ENCODE measurements at regions not wholly inside any gene's neighbourhood (a gene's known extent, or its start where the extent isn't known, plus 50 kb on each side); places are given as distances from the start of the nearest gene placed in this dataset.
"Not testable (repeated sequence)": the region's sequence is repeated elsewhere in the genome, so short reads cannot be mapped to it uniquely, and the experiment has no call there.

DNA sequence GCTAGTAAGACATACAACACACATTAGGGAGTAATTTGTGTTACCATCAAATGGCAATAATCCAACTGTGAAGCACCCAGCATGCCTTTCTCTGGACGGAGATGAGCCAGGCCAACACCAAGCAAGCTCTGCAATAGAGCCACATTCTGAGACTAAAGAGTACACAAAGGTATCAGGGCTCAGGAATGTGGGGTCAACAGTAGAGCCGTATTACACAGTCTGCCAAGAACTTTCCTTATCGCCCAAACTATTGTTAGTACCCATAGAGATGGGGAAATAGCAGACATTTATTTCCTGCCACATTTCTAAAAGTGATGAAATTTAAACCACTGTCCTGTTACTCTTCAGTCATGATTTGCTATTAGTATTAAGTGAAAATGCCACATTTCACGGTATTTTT lies 113.7 kb downstream of the BMP4 start:
- no peak for TF ChIP-seq CTCF (conservative IDR thresholded peaks at IDR 0.05; ENCODE audit: low read depth, low read length)
- H3K4me3 ChIP-seq (ENCODE audit: low read depth, low read length): no peak overlapping the region
- DNase-seq (ENCODE audit: low read depth): peak; percentile 62

DNA sequence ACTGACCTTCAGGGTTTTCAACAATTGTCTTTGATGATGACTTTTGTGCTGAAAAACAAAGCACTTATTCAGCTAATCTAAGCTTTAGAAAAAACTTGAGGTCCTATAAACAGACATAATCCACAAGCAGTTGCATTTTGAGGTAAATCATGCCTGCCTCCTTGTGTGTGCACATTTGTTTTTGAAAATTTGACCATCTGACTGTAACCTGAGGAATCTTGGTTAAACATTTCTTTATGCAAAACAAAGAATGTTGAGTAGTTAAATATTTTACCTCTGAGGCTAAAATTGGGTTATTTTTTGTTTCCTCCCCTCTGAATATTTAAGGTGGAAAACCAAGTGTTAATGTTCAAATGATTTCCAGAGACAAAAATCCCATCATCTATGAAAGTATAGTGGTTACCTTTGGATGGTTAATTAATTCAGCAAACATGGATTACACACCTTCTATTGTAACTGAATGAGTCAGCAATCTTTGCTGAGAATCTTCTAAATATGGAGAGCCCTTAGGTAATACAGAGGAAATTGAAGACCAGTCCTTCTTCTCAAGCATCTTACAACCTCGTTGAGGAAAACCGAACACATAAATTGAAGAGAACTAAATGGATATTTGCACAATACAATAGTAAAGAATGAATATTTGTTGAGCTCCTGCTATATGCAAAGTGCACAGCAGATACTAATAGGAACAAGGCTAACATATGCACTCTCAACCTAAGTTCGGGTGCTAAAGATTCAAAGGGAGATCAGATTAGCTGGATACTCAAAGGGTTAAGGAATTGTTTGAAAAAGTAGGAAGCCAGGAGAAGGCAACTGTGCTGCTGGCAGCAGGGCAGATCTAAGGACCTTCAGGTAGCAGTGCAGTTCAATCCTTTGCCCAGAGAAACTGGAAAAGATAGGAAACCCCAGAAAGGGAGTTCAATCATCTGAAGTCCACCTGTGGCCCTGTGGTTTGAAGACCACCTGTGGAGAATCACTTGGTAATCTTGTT lies 115.2 kb downstream of the BMP4 start:
- no peak for TF ChIP-seq CTCF (conservative IDR thresholded peaks at IDR 0.05; ENCODE audit: low read depth, low read length)

DNA sequence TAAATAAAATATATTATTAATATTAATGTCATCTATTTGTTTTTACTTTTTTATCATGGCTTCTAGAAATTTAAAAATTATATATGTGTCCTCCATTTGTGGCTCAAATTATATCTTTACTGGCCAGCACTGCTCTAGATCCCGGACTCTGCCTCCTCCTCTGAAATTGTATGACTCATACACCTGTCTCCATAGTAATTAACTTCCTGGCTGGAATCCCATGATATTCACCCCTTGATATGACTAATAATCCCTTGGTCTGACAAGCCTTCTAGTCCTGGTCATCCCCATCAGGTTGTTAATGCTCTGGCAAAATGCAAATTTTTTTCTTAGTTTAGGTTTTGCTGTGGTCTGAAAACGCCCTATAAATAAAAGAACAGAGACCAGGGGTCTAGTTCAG lies 116.2 kb downstream of the BMP4 start:
- H3K4me3 ChIP-seq (ENCODE audit: low read depth, low read length): no peak overlapping the region
- TF ChIP-seq CTCF (conservative IDR thresholded peaks at IDR 0.05; ENCODE audit: low read depth, low read length): no peak
- DNase-seq (ENCODE audit: low read depth): peak; percentile 1

More for the DNA sequence above, 115.2 kb downstream of the BMP4 start:
- H3K4me3 ChIP-seq (ENCODE audit: low read depth, low read length): no peak overlapping the region
- DNase-seq (ENCODE audit: low read depth): no peak

- no peak for DNase-seq (ENCODE audit: low read depth)
- no peak overlapping the region for H3K4me3 ChIP-seq (ENCODE audit: low read depth, low read length)
- TF ChIP-seq CTCF (conservative IDR thresholded peaks at IDR 0.05; ENCODE audit: low read depth, low read length): no peak
These were observed 118.3 kb downstream of the BMP4 start for GRCh38 chr14:53838374-53838773.

DNA sequence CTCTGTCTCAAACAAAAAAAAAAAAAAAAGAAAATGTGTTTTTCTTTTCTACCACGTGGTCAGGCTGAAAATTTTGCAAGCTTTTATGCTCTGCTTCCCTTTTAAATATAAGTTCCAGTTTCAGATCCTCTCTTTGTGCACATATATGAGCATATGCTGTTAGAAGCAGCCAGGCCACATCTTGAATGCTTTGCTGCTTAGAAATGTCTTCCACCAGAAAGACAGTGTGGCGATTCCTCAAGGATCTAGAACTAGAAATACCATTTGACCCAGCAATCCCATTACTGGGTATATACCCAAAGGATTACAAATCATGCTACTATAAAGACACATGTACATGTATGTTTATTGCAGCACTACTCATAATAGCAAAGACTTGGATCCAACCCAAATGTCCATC lies 119.0 kb downstream of the BMP4 start:
- H3K4me3 ChIP-seq (ENCODE audit: low read depth, low read length); DNase-seq (ENCODE audit: low read depth): not testable (repeated sequence)

DNA sequence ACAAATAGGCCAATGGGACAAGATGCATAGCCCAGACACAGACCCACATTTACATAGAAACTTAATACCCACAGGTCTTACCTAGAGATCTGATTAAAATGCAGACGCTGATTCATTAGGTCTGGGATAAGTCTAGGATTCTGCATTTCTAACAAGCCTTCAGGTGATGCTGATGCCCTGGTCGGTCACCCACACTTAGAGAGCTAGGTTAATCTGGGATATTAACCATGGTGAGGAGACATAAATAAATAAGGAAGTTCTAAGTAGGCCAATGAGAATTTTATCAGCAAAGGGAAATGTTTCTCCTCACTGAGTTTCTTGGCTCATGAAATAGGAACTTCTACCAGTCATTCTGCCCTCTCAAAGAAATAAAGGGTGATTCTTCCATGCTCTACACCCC lies 120.1 kb downstream of the BMP4 start:
- no peak for TF ChIP-seq CTCF (conservative IDR thresholded peaks at IDR 0.05; ENCODE audit: low read depth, low read length)
- H3K4me3 ChIP-seq (ENCODE audit: low read depth, low read length): no peak overlapping the region
- DNase-seq (ENCODE audit: low read depth): no peak

DNA sequence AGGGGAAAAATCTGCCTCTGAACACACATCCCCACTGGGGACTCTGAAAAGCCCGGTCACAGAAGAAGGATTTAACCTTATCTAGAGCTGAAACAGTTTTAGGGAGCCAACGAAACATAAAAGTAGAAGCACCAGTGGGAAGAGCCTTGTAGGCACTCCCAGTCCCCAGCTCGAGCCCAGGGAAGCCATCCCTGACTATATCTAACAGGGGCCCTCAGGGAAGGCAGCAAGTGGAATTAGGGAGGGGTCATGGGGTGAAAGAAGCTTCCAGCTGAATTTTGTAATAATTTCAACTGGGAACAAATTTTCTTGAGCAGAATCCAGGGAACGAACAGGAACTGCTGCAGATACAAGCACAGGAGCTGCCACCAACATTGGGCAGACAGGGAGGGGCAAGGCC lies 127.8 kb downstream of the BMP4 start:
- no peak for DNase-seq (ENCODE audit: low read depth)
- no peak overlapping the region for H3K4me3 ChIP-seq (ENCODE audit: low read depth, low read length)
- no peak for TF ChIP-seq CTCF (conservative IDR thresholded peaks at IDR 0.05; ENCODE audit: low read depth, low read length)

Data from choroid plexus epithelial cell (primary cell).